AG08396 (cell line): ENCODE measurements at regions not wholly inside any gene's neighbourhood (a gene's known extent, or its start where the extent isn't known, plus 50 kb on each side); places are given as distances from the start of the nearest gene placed in this dataset.
"Not testable (repeated sequence)": the region's sequence is repeated elsewhere in the genome, so short reads cannot be mapped to it uniquely, and the experiment has no call there.

Experiments
- DNase-seq: peaks from one replicate; pipeline ENCODE4 v3.0.0; 2012; ENCODE audit warnings: low spot score, mixed read lengths

GRCh38 chr1:195745189-195746010 lies 862.8 kb downstream of the KCNT2 start:
- no peak for DNase-seq

- DNase-seq: no peak
Measured at GRCh38 chr1:195744256-195744655, 864.0 kb downstream of the KCNT2 start.

DNA sequence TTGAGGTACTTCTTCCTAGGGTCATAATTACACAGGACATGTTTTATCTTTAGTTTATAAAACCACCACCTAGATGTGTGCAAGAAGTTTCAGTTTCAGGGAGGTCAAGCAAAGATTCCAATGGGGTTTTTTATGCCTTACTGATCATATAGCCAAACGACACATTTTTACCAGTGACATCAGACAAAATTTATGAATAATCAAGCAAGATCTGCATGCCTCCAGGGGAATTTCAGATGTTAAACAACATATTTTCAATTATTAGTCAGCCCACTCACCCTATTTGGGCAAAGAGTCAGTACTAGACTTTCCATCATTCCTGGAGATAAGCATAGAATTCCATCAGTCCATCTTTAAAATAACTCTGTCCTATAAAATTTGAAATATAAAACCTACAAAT lies 867.4 kb downstream of the KCNT2 start:
- no peak for DNase-seq

- no peak for DNase-seq
Measured at GRCh38 chr1:195738966-195739650, 869.1 kb downstream of the KCNT2 start.

DNA sequence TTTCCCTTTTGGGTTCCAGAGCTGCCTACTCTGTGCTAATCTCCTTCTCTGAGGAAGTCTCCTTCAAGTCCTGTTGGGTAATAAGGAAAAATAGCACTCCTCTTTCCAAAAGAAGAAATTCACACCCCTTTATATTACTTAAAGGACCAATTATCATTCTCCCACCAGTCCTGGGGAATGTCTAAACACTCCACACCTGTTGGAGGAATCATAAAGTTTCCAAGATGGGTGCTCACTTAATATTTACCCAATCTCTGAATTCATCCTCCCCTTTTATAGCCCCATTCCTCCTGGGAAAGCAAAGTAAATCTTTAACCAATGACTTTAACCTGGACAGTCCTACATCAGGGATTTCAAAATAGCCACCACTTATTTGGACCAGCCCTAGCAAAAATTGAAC lies 873.1 kb downstream of the KCNT2 start:
- DNase-seq: no peak

DNA sequence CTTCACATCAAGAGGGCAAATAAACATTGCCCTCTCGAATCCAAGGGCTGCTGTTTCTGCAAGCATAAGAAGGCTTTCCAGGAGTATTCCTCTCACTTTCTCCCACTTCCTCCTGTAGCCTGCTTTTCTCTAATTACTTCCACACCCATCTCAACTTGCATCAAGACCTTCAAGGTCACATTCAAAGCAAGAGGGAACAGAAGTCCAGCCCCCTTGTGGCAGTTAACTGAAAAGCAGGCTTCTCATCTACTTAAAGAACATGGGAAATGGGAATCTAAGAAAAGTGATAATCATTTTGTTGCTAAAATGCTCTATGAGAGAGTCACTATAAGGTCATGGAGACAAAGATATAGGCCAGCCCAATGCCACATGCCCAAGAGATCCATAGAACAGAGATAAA lies 874.4 kb downstream of the KCNT2 start:
- DNase-seq: no peak

GRCh38 chr1:195733408-195733807 lies 874.8 kb downstream of the KCNT2 start:
- DNase-seq: no peak

GRCh38 chr1:195731385-195731784 lies 876.9 kb downstream of the KCNT2 start:
- DNase-seq: no peak

- DNase-seq: no peak
Measured at GRCh38 chr1:195723796-195724194, 884.4 kb downstream of the KCNT2 start.

- not testable (repeated sequence) for DNase-seq
Measured at GRCh38 chr1:195722852-195723795, 885.1 kb downstream of the KCNT2 start.

DNA sequence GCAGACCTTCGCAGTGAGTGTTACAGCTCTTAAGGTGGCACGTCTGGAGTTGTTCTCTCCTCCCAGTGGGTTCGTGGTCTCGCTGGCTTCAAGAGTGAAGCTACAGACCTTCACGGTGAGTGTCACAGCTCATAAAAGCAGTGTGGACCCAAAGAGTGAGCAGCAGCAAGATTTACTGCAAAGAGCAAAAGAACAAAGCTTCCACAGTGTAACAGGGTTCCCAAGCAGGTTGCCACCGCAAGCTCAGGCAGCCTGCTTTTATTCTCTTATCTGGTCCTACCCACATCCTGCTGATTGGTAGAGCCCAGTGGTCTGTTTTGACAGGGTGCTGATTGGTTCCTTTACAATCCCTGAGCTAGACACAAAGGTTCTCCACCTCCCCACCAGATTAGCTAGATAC lies 886.1 kb downstream of the KCNT2 start:
- not testable (repeated sequence) for DNase-seq

DNA sequence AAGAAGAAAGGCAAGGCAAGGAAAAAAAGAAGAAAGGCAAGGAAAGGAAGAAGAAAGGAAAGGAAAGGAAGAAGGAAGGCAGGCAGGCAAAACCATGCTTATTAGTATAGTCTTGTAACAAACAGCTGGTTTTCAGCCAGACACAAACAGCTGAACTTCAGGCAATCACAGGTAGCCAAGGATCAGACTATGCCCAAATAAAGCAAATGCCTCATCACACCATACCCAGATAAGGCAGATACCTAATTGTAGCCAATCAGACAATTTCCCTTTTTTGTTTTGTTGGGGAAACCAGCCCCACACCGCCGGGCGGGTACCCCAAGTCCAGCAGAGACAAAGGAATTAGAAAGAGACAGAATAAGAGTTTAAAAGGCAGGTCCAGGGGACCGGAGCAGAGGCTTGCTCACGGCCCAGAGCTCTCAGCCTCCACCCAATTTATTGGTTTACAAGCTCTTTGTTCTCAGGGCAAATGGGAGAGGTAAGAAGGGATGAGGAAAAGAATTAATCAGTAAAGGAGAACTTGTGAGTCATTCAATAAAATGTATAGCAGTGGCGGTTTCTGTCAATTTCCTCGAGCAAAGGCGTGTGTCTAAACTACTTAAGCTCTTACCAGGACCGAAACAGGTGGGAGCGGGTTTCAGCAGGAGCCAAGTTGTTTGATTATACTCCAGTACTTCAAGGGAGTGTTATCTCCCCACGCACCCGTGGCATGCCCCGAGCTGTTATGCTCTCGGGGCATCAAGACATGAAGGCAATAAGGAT lies 886.8 kb downstream of the KCNT2 start:
- DNase-seq: no peak

- DNase-seq: peak; percentile 30
Measured at GRCh38 chr1:195717651-195718050, 890.6 kb downstream of the KCNT2 start.

- no peak for DNase-seq
Measured at GRCh38 chr1:195715652-195716051, 892.6 kb downstream of the KCNT2 start.

GRCh38 chr1:195714248-195714647 lies 894.0 kb downstream of the KCNT2 start:
- peak; percentile 16 for DNase-seq

DNA sequence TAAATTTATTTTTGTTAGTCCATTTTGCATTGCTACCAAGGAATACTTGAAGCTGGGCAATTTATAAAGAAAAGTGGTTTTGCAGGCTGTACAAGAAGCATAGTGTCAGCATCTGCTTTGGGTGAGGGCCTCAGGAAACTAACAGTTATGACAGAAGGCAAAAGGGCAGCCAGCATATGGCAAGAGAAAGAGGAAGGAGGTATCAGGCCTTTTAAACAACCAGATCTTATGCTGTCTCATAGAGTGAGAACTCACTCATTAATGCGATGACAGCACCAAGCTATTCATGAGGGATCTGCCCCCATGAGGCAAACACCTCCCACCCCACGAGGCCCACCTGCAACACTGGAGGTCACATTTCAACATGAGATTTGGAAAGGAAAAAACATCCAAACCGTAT lies 898.4 kb downstream of the KCNT2 start:
- DNase-seq: no peak

- DNase-seq: no peak
Measured at GRCh38 chr1:195704028-195704427, 904.2 kb downstream of the KCNT2 start.

GRCh38 chr1:195701149-195701548 lies 907.1 kb downstream of the KCNT2 start:
- DNase-seq: no peak

- no peak for DNase-seq
Measured at GRCh38 chr1:195697130-195697529, 911.1 kb downstream of the KCNT2 start.

GRCh38 chr1:195686764-195687163 lies 921.5 kb downstream of the KCNT2 start:
- DNase-seq: no peak

GRCh38 chr1:195664628-195665027 lies 943.6 kb downstream of the KCNT2 start:
- DNase-seq: no peak
